Keratinocyte (primary cell): ENCODE measurements at regions not wholly inside any gene's neighbourhood (a gene's known extent, or its start where the extent isn't known, plus 50 kb on each side); places are given as distances from the start of the nearest gene placed in this dataset.

Source experiments
- DNase-seq: peaks from one replicate; pipeline ENCODE4 v3.0.0-alpha.2; 2011; ENCODE audit warnings: low read depth, missing footprints, low spot score
- FAIRE-seq: peaks from 2 replicates; lab custom pipeline; 2011; peaks lifted over from hg19 to GRCh38; lab: Jason Lieb, UNC
- H2AFZ ChIP-seq: 2 replicates; pipeline ENCODE4 v1.6.0; 2012; ENCODE audit warnings: low read length, control low read depth, inconsistent platforms; ENCODE audit not compliant: control insufficient read depth
- H3K27ac ChIP-seq: 2 replicates; pipeline ENCODE4 v1.5.1; 2011; ENCODE audit warnings: low read length; ENCODE audit not compliant: control insufficient read depth, insufficient read depth
- H3K27me3 ChIP-seq: 3 replicates; pipeline ENCODE4 v1.6.0; 2011; ENCODE audit warnings: low read length; ENCODE audit not compliant: control insufficient read depth, insufficient read depth; ENCODE audit errors: extremely low read depth
- H3K36me3 ChIP-seq, 2 experiments: 2 replicates in 1 of 2; 3 replicates in 1 of 2; pipeline ENCODE4 v1.5.1; 2011; ENCODE audit warnings: low read length in 2 of 2, mild to moderate bottlenecking in 1 of 2; ENCODE audit not compliant: control insufficient read depth in 2 of 2, insufficient read depth in 2 of 2; ENCODE audit errors: extremely low read depth in 1 of 2
- H3K4me1 ChIP-seq: 3 replicates; pipeline ENCODE4 v1.5.1; 2011; ENCODE audit warnings: low read length; ENCODE audit not compliant: control insufficient read depth, insufficient read depth; ENCODE audit errors: extremely low read depth
- H3K4me2 ChIP-seq: 3 replicates; pipeline ENCODE4 v1.6.0; 2011; ENCODE audit warnings: low read depth, low read length; ENCODE audit not compliant: control insufficient read depth, insufficient read depth; ENCODE audit errors: extremely low read depth
- H3K4me3 ChIP-seq, 3 experiments: fragments of 200-600 bp in 1 of 3; sonication (generic) in 1 of 3; 2 replicates in 2 of 3; 3 replicates in 1 of 3; pipeline ENCODE4 v1.5.1; 2011 to 2016; ENCODE audit warnings: low read length in 3 of 3, mild to moderate bottlenecking in 3 of 3, control low read depth in 2 of 3, inconsistent platforms in 1 of 3, low read depth in 1 of 3, mixed read lengths in 1 of 3, mixed run types in 1 of 3, moderate library complexity in 1 of 3; ENCODE audit not compliant: control insufficient read depth in 2 of 3, insufficient read depth in 2 of 3; ENCODE audit errors: extremely low read depth in 1 of 3
- H3K79me2 ChIP-seq: 2 replicates; pipeline ENCODE4 v1.6.0; 2012; ENCODE audit warnings: low read length; ENCODE audit not compliant: control insufficient read depth, insufficient read depth
- H3K9ac ChIP-seq: 3 replicates; pipeline ENCODE4 v1.6.0; 2011; ENCODE audit warnings: low read length; ENCODE audit not compliant: control insufficient read depth, insufficient read depth; ENCODE audit errors: extremely low read depth
- H3K9me1 ChIP-seq: 3 replicates; pipeline ENCODE4 v1.6.0; 2011; ENCODE audit warnings: low read length; ENCODE audit not compliant: control insufficient read depth, insufficient read depth; ENCODE audit errors: extremely low read depth
- H3K9me3 ChIP-seq: 2 replicates; pipeline ENCODE4 v1.5.1; 2012; ENCODE audit warnings: low read depth, low read length; ENCODE audit not compliant: control insufficient read depth
- H4K20me1 ChIP-seq: 3 replicates; pipeline ENCODE4 v1.6.0; 2011; ENCODE audit warnings: low read length; ENCODE audit not compliant: control insufficient read depth, insufficient read depth; ENCODE audit errors: extremely low read depth
- EZH2 ChIP-seq: IDR thresholded peaks from one replicate; pipeline ENCODE4 v1.6.1; 2012; ENCODE audit warnings: inconsistent platforms, mild to moderate bottlenecking, low read length, moderate library complexity
- dilution Hi-C: fragments of 300-500 bp; cut with MboI; formaldehyde crosslinking; loops from one replicate; pipeline ENCODE4 v1.7.0; 2020; ENCODE audit warnings: low sequenced_read_pairs; ENCODE audit not compliant: extremely low pct_ligation_motif_present
- TF ChIP-seq, protein P1 (sequence below), 3 experiments: IDR thresholded peaks in 1 of 3; conservative IDR thresholded peaks in 1 of 3; optimal IDR thresholded peaks in 1 of 3; 2 replicates in 2 of 3; 3 replicates in 1 of 3; pipeline versions ENCODE3 to v1.5.1; 2011; ENCODE audit warnings: low read length in 3 of 3, mild to moderate bottlenecking in 3 of 3, moderate library complexity in 2 of 3, control low read depth in 1 of 3, inconsistent platforms in 1 of 3; ENCODE audit not compliant: insufficient read depth in 2 of 3; ENCODE audit errors: extremely low read depth in 1 of 3

DNA sequence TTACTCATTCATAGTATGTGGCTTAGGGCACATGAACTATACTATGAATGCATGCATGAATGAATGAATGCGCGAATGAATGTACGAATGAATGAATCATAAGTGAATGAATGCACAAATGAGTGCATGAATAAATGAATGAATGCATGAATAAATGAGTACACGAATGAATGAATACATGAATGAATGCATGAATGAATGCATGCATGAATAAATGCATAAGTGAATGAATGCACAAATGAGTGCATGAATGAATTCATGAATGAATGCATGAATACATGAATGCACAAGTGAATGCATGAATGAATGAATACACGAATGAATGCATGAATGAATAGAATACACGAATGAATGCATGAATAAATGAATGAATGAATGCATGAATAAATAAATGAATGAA, 52.5 kb upstream of the FCN1 start:
- Histone ChIP-seq H3K9ac (no peak overlapping the region), H3K4me1 (no peaks in the 10 kb centered on the region), H2AFZ (no peak overlapping the region), H3K4me3 (no peak overlapping the region), H3K79me2 (no peaks in the 10 kb centered on the region), H3K36me3 (no peaks in the 10 kb centered on the region), H3K9me1 (no peaks in the 10 kb centered on the region), H4K20me1 (no peaks in the 10 kb centered on the region), H3K27me3 (peaks cover 4% of the 10 kb centered on the region), H3K4me2 (no peak overlapping the region), H3K27ac (no peak overlapping the region), H3K9me3 (no peaks in the 10 kb centered on the region)
- FAIRE-seq (no peak), DNase-seq (no peak)
- TF ChIP-seq, protein P1, sequence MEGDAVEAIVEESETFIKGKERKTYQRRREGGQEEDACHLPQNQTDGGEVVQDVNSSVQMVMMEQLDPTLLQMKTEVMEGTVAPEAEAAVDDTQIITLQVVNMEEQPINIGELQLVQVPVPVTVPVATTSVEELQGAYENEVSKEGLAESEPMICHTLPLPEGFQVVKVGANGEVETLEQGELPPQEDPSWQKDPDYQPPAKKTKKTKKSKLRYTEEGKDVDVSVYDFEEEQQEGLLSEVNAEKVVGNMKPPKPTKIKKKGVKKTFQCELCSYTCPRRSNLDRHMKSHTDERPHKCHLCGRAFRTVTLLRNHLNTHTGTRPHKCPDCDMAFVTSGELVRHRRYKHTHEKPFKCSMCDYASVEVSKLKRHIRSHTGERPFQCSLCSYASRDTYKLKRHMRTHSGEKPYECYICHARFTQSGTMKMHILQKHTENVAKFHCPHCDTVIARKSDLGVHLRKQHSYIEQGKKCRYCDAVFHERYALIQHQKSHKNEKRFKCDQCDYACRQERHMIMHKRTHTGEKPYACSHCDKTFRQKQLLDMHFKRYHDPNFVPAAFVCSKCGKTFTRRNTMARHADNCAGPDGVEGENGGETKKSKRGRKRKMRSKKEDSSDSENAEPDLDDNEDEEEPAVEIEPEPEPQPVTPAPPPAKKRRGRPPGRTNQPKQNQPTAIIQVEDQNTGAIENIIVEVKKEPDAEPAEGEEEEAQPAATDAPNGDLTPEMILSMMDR (optimal IDR thresholded peaks at IDR 0.05 in 1 of 3, IDR thresholded peaks at IDR 0.05 in 1 of 3, conservative IDR thresholded peaks at IDR 0.05 in 1 of 3; ENCODE audit: extremely low read depth in 1 of 3, insufficient read depth in 2 of 3, low read length in 3 of 3), result no peak
- no peak for TF ChIP-seq EZH2
- dilution Hi-C loops, result no loop called here

DNA sequence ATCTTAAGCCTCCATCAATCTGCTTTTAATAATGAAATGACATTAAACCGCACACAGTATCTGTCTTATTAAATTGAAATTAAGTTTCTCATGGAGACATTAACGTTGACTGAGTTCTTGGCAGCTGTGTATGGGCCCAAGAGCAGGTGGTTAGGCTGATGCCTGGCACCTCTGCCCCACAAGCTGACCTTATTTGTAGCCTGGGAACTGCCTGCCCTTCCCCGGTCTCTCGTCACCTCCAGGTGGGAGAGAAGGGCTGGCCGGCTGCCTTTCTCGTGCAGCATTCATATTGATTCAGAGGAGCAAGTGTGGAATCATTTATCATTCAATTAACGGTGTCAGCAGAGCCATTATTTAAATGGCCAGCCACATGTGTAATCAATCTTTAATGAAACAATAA, 53.0 kb upstream of the FCN1 start:
- no peaks in the 10 kb centered on the region for H3K9me3 ChIP-seq
- H3K4me2 ChIP-seq, result no peak overlapping the region
- H3K4me3 ChIP-seq, result no peak overlapping the region
- TF ChIP-seq, protein P1 (optimal IDR thresholded peaks at IDR 0.05 in 1 of 3, IDR thresholded peaks at IDR 0.05 in 1 of 3, conservative IDR thresholded peaks at IDR 0.05 in 1 of 3; ENCODE audit: extremely low read depth in 1 of 3, insufficient read depth in 2 of 3, low read length in 3 of 3), result no peak
- TF ChIP-seq EZH2, result no peak
- FAIRE-seq, result no peak
- H3K36me3 ChIP-seq, result no peaks in the 10 kb centered on the region
- dilution Hi-C loops, result no loop called here
- no peak overlapping the region for H3K9ac ChIP-seq
- H3K27me3 ChIP-seq, result peaks cover 4% of the 10 kb centered on the region
- no peak for DNase-seq
- H3K4me1 ChIP-seq, result no peaks in the 10 kb centered on the region
- H4K20me1 ChIP-seq, result no peaks in the 10 kb centered on the region
- no peaks in the 10 kb centered on the region for H3K79me2 ChIP-seq
- H3K9me1 ChIP-seq, result no peaks in the 10 kb centered on the region
- H3K27ac ChIP-seq, result no peak overlapping the region
- no peak overlapping the region for H2AFZ ChIP-seq
